Karpas-422 (cell line): ENCODE measurements at regions not wholly inside any gene's neighbourhood (a gene's known extent, or its start where the extent isn't known, plus 50 kb on each side); places are given as distances from the start of the nearest gene placed in this dataset.

ENCODE experiments used
- DNase-seq: peaks from one replicate; pipeline ENCODE4 v3.0.0-alpha.2; 2015
- H2AFZ ChIP-seq: fragments of 200-600 bp; sonication (generic); 2 replicates; pipeline ENCODE4 v1.6.1; 2014; ENCODE audit warnings: antibody characterized with exemption, low read length, mixed read lengths
- H3K27ac ChIP-seq: fragments of 200-600 bp; sonication (generic); 2 replicates; pipeline ENCODE4 v1.5.1; 2014; ENCODE audit warnings: mild to moderate bottlenecking, low read length, moderate library complexity
- H3K27me3 ChIP-seq: fragments of 200-600 bp; sonication (generic); 2 replicates; pipeline ENCODE4 v1.6.1; 2014; ENCODE audit warnings: low read length, mixed read lengths
- H3K36me3 ChIP-seq: fragments of 200-600 bp; sonication (generic); 2 replicates; pipeline ENCODE4 v1.6.1; 2014; ENCODE audit warnings: low read length, mixed read lengths; ENCODE audit not compliant: insufficient read depth
- H3K4me1 ChIP-seq: fragments of 200-600 bp; sonication (generic); 2 replicates; pipeline ENCODE4 v1.6.1; 2014; ENCODE audit warnings: mild to moderate bottlenecking, low read length, mixed read lengths
- H3K4me2 ChIP-seq: fragments of 200-600 bp; sonication (generic); 2 replicates; pipeline ENCODE4 v1.6.1; 2014; ENCODE audit warnings: low read length, low read depth, mild to moderate bottlenecking; ENCODE audit not compliant: poor library complexity, severe bottlenecking
- H3K4me3 ChIP-seq: fragments of 200-600 bp; sonication (generic); 2 replicates; pipeline ENCODE4 v1.5.1; 2014; ENCODE audit warnings: mild to moderate bottlenecking, antibody characterized with exemption, low read length, mixed read lengths
- H3K79me2 ChIP-seq: fragments of 200-600 bp; sonication (generic); 2 replicates; pipeline ENCODE4 v1.6.1; 2014; ENCODE audit warnings: mild to moderate bottlenecking, low read length, mixed read lengths
- H3K9ac ChIP-seq: fragments of 200-600 bp; sonication (generic); 2 replicates; pipeline ENCODE4 v1.6.0; 2014; ENCODE audit warnings: low read length
- H3K9me2 ChIP-seq: fragments of 200-600 bp; sonication (generic), shearing (Covaris generic); replicated peaks from 2 replicates; pipeline ENCODE4 v1.6.0; 2014; ENCODE audit warnings: mild to moderate bottlenecking, low read length, moderate library complexity; ENCODE audit not compliant: insufficient read depth
- H3K9me3 ChIP-seq: fragments of 300-700, 200-600 bp; sonication (generic); 2 replicates; pipeline ENCODE4 v1.6.1; 2014; ENCODE audit warnings: low read length, mixed read lengths
- H4K20me1 ChIP-seq: fragments of 200-600 bp; sonication (generic); 2 replicates; pipeline ENCODE4 v1.6.1; 2014; ENCODE audit warnings: mild to moderate bottlenecking, antibody characterized with exemption, low read length, low read depth; ENCODE audit not compliant: insufficient read depth

- Histone ChIP-seq H3K4me3 (no peak overlapping the region), H3K9me2 (no peaks in the 10 kb centered on the region)
Measured at GRCh38 chr5:159602434-159602833, 272.1 kb upstream of the IL12B start.

GRCh38 chr5:159605585-159605984, 275.3 kb upstream of the IL12B start:
- no peak overlapping the region for H2AFZ ChIP-seq
- no peak overlapping the region for H3K4me2 ChIP-seq
- no peaks in the 10 kb centered on the region for H3K9me2 ChIP-seq
- H3K79me2 ChIP-seq: no peaks in the 10 kb centered on the region
- no peaks in the 10 kb centered on the region for H3K4me1 ChIP-seq
- no peak overlapping the region for H3K27ac ChIP-seq
- no peaks in the 10 kb centered on the region for H3K36me3 ChIP-seq
- no peaks in the 10 kb centered on the region for H3K9me3 ChIP-seq
- no peak overlapping the region for H3K9ac ChIP-seq
- DNase-seq: no peak
- H4K20me1 ChIP-seq: no peaks in the 10 kb centered on the region
- no peak overlapping the region for H3K4me3 ChIP-seq
- no peaks in the 10 kb centered on the region for H3K27me3 ChIP-seq

More at GRCh38 chr5:159602434-159602833, 272.1 kb upstream of the IL12B start:
- Histone ChIP-seq H3K27me3 (no peaks in the 10 kb centered on the region), H3K4me2 (no peak overlapping the region), H4K20me1 (no peaks in the 10 kb centered on the region), H2AFZ (no peak overlapping the region), H3K27ac (no peak overlapping the region), H3K79me2 (no peaks in the 10 kb centered on the region), H3K36me3 (no peaks in the 10 kb centered on the region), H3K9me3 (no peaks in the 10 kb centered on the region), H3K9ac (no peak overlapping the region), H3K4me1 (no peaks in the 10 kb centered on the region)
- no peak for DNase-seq

GRCh38 chr5:159609359-159609758, 279.1 kb upstream of the IL12B start:
- no peaks in the 10 kb centered on the region for H3K9me2 ChIP-seq
- H3K9ac ChIP-seq: no peak overlapping the region
- H3K27me3 ChIP-seq: no peaks in the 10 kb centered on the region
- H3K4me2 ChIP-seq: no peak overlapping the region
- H3K9me3 ChIP-seq: no peaks in the 10 kb centered on the region
- H4K20me1 ChIP-seq: no peaks in the 10 kb centered on the region
- H2AFZ ChIP-seq: no peak overlapping the region
- H3K4me3 ChIP-seq: no peak overlapping the region
- no peak overlapping the region for H3K27ac ChIP-seq
- no peaks in the 10 kb centered on the region for H3K36me3 ChIP-seq
- H3K79me2 ChIP-seq: no peaks in the 10 kb centered on the region
- DNase-seq: no peak
- H3K4me1 ChIP-seq: no peaks in the 10 kb centered on the region

GRCh38 chr5:159610966-159611579, 280.8 kb upstream of the IL12B start:
- no peaks in the 10 kb centered on the region for H3K79me2 ChIP-seq
- H4K20me1 ChIP-seq: no peaks in the 10 kb centered on the region
- H3K36me3 ChIP-seq: no peaks in the 10 kb centered on the region
- no peak overlapping the region for H3K27ac ChIP-seq
- H3K4me2 ChIP-seq: no peak overlapping the region
- no peaks in the 10 kb centered on the region for H3K27me3 ChIP-seq
- H2AFZ ChIP-seq: no peak overlapping the region
- no peaks in the 10 kb centered on the region for H3K9me3 ChIP-seq
- H3K9me2 ChIP-seq: no peaks in the 10 kb centered on the region
- H3K4me1 ChIP-seq: no peaks in the 10 kb centered on the region
- H3K9ac ChIP-seq: no peak overlapping the region
- no peak for DNase-seq
- no peak overlapping the region for H3K4me3 ChIP-seq

- no peaks in the 10 kb centered on the region for H3K27me3 ChIP-seq
Measured at GRCh38 chr5:159616952-159617351, 286.7 kb upstream of the IL12B start.

GRCh38 chr5:159619826-159620225, 289.5 kb upstream of the IL12B start:
- no peaks in the 10 kb centered on the region for H3K9me2 ChIP-seq
- DNase-seq: no peak
- H3K4me3 ChIP-seq: no peak overlapping the region
- H3K9ac ChIP-seq: no peak overlapping the region
- peaks cover 6% of the 10 kb centered on the region; the same call in 1 of the 2 replicates for H3K9me3 ChIP-seq
- no peak overlapping the region for H3K4me2 ChIP-seq
- no peaks in the 10 kb centered on the region for H3K36me3 ChIP-seq
- no peaks in the 10 kb centered on the region for H3K4me1 ChIP-seq
- H2AFZ ChIP-seq: no peak overlapping the region
- no peaks in the 10 kb centered on the region for H4K20me1 ChIP-seq
- H3K79me2 ChIP-seq: no peaks in the 10 kb centered on the region
- H3K27me3 ChIP-seq: no peaks in the 10 kb centered on the region
- no peak overlapping the region for H3K27ac ChIP-seq

More at GRCh38 chr5:159616952-159617351, 286.7 kb upstream of the IL12B start:
- no peaks in the 10 kb centered on the region for H3K4me1 ChIP-seq
- no peaks in the 10 kb centered on the region for H3K79me2 ChIP-seq
- H3K27ac ChIP-seq: no peak overlapping the region
- no peak overlapping the region for H3K4me3 ChIP-seq
- no peaks in the 10 kb centered on the region for H4K20me1 ChIP-seq
- no peak for DNase-seq
- H3K9me2 ChIP-seq: no peaks in the 10 kb centered on the region
- H3K9me3 ChIP-seq: no peaks in the 10 kb centered on the region
- H3K9ac ChIP-seq: no peak overlapping the region
- no peak overlapping the region for H2AFZ ChIP-seq
- H3K4me2 ChIP-seq: no peak overlapping the region
- H3K36me3 ChIP-seq: no peaks in the 10 kb centered on the region

GRCh38 chr5:159620853-159621540, 290.7 kb upstream of the IL12B start:
- Histone ChIP-seq H3K4me2 (no peak overlapping the region), H3K4me3 (no peak overlapping the region), H3K9ac (no peak overlapping the region), H3K9me2 (no peaks in the 10 kb centered on the region), H4K20me1 (no peaks in the 10 kb centered on the region), H3K79me2 (no peaks in the 10 kb centered on the region), H3K4me1 (no peaks in the 10 kb centered on the region), H3K9me3 (peaks cover 6% of the 10 kb centered on the region; the same call in 1 of the 2 replicates), H3K27ac (no peak overlapping the region), H3K27me3 (no peaks in the 10 kb centered on the region), H3K36me3 (no peaks in the 10 kb centered on the region), H2AFZ (no peak overlapping the region)
- no peak for DNase-seq

GRCh38 chr5:159628703-159629102, 287.6 kb upstream of the ADRA1B start:
- Histone ChIP-seq H3K4me3 (no peak overlapping the region), H3K9ac (no peak overlapping the region), H3K27me3 (no peaks in the 10 kb centered on the region), H3K4me2 (no peak overlapping the region), H3K36me3 (no peaks in the 10 kb centered on the region), H3K4me1 (no peaks in the 10 kb centered on the region), H3K27ac (no peak overlapping the region), H3K79me2 (no peaks in the 10 kb centered on the region), H3K9me2 (no peaks in the 10 kb centered on the region), H2AFZ (no peak overlapping the region), H3K9me3 (no peaks in the 10 kb centered on the region), H4K20me1 (no peaks in the 10 kb centered on the region)
- no peak for DNase-seq
